NCI-H460 (cell line): ENCODE measurements at regions not wholly inside any gene's neighbourhood (a gene's known extent, or its start where the extent isn't known, plus 50 kb on each side); places are given as distances from the start of the nearest gene placed in this dataset.

Experiments
- DNase-seq: peaks from one replicate; pipeline ENCODE4 v3.0.0-alpha.2; 2016; ENCODE audit warnings: low read depth; ENCODE audit errors: extremely low read depth

DNA sequence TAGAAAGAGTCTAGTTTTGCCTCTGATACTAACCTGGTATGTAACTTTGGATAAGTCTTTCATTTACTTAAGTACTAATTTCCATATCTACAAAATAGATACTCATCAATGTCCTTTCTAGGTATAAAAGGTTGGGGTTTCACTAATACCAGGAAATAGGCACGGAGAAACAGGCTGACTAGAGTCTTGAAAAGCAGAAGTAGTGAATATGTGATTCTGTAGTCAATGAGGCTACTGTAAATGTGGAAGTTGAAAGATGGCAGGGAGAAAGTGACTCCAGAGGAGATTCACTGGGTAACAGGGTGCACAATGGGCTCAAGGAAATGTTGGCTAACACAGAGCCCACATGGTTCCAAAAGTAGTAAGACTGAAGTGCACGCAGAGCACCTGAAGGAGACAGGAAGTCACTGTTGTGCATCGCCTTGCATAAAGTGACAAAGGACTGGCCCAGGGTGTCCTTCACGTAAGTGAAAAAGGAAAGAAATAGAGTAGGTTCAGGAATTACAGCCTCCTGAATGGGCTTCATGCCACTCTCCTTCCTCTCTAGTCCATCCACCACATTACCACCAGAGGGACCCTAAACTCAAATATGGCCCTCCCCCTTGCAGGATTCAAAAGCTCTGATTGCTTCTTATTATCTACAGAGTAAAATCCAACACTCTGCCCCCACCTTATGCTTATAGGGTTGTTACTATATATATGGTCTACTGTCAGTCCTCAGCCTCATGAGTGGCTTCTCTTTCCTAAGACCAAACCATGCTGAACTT, 288.0 kb upstream of the SMARCA2 start:
- peak; percentile 8 for DNase-seq

DNA sequence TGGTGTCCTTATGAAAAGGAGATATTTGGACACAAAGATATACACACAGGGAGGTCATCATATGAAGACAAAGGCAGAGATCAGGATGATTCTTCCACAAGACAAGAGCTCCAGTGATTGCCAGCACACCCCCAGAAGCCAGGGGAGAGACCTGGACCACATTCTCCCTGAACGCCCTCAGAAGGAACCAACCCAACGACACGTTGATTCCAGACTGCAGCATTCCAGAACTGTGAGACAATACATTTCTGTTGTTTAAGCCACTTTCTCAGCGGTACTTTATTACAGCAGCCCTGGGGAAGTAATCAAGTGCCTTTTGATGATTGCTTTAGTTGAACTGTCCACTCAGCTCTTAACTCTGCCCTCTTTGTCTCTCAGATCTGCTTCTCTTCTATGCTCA, 285.5 kb upstream of the SMARCA2 start:
- DNase-seq: no peak

DNA sequence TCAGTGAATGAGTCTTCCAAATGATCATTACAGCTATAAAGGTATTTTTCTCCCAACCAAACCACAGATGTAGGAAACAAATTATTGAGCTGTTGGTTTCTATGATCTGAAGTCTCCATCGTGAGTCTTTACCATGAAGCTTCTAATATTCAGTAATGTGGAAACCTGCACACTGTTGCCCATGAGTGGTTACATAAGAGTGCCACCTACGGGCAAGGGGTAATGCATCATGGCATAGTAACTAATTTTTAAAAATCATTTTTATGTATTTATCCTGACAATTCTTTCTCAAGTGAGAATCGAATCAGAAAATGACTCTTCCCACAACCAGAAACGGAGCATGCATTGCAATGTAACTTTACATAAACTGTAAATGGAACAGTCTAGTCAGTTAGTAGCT, 282.5 kb upstream of the SMARCA2 start:
- DNase-seq: no peak

DNA sequence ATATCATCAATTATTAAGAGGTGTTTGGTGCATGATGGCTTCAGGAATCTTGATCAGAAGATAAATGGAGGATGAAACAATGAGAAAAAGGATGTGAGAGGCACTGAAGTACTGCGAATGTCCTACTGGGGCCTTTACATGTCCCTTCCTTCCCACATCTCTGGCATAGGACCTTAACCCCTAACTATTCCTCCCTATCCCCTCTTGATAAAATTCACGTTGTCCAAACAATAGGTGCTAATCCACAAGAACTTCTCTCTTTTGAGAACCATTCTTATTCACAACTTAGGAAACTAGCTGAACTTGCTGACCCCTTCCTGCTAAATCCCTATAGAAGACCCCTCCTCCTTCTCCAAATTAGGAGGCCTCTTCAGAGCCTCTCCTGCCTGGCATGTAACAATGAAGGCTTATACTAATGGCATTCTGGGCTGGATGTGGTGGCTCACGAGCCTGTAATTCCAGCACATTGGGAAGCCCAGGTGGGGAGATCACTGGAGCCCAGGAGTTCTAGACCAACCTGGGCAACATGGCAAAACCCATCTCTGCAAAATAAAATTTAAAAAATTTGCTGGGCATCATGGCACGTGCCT, 276.5 kb upstream of the SMARCA2 start:
- DNase-seq: no peak

DNA sequence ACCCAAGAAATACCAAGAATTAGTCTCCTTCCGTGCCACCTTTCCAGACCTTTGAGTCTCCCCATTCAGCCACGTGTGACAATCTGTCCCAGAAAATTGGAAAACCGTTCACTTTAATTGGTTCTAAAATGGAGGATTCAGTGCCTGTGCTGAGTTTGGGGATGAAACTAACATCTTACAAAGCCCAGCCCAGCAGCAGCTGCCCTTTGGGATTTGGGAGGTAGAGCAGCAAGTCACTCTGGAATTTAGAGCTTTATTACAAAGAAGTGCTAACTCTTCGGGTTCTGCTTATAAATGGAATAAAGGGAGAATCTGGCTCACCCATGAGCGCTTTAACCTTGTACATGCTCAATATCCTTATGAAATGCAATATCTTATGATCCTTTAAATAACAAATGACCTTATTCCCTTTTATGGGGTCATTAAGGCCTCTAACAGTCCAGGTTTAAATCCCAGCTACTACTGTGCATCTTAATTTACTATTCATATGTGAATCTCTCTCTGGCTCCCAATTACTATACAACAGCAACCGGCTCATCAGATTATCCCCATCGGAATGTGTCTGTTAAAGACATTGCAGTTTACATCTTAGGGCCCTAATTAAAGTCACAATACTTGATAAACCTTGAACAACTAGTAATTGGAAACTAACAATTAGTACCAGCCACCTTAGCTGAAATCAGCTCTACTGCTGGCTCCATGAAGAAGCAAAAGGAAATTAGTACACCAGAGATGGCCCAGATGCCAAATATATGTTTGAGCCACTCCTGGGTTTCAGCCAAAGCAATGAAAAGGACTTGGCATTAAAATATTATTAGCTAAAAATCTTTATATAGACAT, 271.8 kb upstream of the SMARCA2 start:
- no peak for DNase-seq

DNA sequence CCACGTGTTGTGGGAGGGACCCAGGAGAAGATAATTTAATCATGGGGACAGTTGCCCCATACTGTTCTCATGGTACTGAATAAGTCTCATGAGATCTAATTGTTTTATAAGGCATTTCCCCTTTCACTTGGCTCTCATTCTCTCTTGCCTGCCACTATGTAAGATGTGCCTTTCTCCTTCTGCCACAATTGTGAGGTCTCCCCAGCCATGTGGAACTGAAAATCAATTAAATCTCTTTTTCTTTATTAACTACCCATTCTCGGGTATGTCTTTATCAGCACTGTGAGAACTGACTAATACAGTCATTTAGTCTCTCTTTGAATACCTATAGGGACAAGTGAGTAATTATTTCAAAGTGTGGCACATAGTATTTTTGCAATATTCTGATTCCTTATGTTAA, 269.2 kb upstream of the SMARCA2 start:
- no peak for DNase-seq

DNA sequence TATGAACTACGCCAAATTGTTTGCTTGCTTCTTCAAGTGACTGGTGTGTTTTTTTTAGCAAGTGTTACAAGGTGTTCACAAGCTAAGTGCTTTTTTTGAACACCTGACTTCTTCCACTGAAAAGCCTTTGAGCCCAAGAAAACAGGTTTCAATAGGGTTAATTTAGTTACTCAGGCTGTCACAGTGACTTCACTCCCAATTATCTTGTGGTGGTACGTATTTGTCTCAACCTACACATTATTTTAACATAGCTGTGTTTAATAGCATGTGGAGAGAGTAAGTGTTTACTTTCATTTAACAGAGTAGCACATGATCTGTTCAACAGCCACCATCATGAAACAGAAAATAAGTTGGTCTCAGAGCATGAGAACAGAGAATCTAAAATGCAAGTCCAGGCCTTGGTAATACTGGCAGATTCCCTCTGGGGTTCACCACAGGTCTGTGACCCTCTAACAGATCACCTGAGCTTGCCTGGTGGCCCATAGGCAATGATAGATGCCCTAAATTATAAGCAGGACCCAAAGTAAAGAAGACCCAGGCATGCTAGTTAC, 267.7 kb upstream of the SMARCA2 start:
- DNase-seq: no peak

DNA sequence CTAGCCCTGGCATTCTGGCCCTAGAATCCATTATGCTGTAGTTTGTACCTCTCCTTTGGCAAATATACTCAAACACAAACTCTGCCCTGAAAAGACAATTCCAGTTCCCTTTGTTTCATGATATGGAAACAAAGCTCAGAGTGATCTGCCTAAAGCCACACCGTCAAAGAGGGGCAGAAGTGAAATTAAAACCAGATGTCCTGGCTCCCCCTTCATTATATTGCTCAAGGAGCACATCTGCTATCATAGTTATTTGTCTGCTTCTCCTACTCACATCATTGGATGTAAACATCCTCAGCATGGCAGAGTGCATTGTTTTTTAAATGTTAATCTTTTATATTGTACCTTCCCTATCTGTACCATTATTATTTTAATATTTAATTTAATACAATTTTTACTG, 266.7 kb upstream of the SMARCA2 start:
- DNase-seq: no peak

DNA sequence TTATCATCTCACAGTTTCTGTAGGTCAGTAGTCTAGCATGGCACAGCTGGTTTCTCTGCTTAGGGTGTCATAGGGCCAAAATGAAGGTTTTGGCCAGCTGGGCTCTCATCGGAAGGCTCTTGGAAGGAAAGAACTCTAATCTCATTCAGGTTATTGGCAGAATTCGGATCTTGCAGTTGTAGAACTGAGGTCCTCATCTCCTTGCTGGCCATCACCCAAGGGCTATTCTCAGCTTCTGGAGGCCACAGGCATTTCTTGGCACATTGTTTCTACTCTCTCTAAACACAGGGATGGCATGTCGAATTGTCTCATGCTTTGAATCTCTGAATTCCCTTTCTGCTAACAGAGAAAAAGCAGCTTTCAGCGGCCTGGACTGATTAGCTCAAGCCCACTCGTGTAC, 258.0 kb upstream of the SMARCA2 start:
- no peak for DNase-seq

DNA sequence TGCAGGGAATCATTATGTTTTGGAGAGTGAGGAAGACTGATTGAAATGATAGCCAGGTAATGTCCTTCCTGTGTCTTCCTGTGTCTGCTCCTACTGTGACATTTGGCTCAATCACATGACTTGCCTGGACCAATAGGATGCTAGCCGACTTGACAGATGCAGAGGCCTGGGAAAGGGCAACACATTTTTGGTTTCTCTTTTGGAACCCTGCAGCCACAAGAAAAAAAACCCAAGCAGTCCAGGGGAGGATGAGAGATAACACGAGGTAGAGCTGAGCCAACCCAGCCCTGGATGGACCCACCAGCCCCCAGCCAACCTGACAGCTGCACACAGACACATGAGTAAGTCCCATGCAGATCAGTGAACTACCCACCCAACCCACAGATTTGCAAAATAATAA, 256.1 kb upstream of the SMARCA2 start:
- no peak for DNase-seq

DNA sequence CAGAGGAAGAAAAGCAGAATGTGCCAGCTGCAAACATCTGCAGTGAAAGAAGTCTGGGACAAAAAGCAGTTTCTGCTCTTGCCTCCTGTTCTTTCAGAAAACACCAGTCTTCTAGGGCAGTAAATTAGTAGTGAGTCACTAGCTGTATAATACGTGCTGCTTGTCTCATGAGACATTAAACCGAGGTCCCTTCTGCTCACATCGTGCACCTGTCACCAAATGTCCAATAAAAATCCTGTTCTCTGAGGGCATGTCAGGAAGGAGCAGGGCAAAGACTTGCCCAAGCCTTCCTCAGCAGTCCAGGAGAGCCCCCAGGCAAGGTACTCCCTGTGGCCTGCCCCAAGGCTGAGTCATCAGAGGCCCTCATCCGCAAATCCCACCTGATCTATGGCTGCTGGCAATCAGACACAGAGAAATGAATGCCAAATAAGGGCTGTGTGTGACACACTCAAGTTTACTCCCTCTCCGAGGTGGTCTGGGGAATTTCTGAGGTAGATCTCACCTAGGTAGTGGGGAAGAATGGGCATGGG, 255.3 kb upstream of the SMARCA2 start:
- DNase-seq: no peak

DNA sequence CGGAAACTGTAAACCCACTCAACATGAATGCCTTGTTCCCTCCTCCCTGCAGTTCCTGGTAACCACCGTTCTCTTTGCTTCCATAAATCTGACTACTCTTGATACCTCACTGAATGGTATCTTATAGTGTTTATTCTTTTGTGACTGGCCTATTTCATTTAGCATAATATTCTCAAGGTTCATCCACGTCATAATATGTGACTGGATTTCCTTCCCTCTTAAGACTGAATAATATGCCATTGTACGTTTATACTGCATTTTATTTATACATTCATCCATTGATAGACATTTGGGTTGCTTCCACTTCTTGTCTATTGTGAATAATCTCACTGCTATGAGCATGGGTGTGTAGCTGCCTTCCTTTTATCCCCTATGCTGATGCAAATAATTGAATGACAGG, 253.3 kb upstream of the SMARCA2 start:
- DNase-seq: peak; percentile 36

DNA sequence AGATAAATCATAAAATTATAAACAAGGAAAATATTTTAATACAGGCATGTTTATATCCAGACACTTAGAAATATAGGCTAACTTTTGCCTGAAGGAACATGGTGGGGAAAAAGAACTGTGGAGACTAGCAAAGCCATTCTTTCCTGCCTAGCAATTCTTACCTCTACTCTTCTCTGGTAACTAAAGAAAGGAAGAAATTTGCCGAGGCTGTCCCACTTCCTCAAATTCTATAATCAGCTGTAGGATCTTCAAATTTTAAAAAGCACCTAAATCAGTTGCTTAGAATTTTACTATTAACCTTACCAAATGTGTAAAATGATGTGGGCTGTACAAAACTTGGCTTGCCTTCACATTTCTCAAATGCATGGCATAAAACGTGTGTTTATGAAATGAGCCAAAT, 249.1 kb upstream of the SMARCA2 start:
- no peak for DNase-seq

DNA sequence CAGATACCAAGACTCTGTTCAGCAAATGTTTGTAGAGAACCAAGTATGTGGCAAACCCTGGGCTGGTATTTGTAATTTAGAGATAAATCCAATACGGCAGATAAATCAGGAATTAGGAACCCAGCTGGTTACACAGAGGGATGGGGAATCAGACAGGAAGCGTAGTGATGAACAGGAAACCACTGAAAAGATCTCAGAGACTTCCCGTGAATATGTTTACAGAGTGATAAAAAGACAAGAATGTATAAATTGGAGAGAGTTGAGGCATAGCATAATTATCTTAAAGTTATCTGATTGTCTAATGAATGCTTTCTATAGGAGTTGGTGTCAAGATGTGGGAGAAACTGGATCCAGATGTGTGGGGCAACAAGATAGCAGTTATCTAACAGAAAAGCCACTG, 246.6 kb upstream of the SMARCA2 start:
- DNase-seq: no peak

DNA sequence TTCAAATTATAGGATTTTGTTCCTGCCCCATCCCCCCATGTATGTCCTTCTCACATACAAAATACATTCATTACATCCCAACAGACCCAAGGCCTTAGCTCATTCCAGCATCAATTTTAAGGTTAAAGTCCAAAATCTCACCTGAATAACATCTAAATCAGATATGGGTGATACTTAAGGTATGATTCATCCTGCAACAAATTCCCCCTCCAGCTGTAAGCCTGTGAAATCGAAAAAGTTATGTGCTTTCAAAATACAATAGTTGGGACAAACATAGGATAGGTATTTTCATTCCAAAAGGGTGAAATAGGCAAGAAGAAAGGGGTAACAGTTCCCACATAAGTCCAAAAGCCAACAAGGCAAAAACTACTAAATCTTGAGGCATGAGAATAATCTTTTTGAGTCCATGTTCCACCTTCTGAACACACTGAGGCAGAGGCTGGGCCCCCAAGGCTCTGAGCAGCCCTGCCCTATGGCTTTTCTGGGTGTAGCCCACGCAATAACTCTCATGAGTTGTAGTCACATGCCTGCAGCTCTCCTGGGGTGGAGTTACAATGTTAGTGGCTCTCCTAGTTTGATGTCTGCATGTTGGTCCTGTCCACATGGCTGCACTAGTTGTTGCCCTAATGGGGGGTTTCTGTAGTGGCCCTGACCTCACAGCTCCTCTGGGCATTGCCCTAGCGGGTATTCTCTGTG, 243.9 kb upstream of the SMARCA2 start:
- no peak for DNase-seq

DNA sequence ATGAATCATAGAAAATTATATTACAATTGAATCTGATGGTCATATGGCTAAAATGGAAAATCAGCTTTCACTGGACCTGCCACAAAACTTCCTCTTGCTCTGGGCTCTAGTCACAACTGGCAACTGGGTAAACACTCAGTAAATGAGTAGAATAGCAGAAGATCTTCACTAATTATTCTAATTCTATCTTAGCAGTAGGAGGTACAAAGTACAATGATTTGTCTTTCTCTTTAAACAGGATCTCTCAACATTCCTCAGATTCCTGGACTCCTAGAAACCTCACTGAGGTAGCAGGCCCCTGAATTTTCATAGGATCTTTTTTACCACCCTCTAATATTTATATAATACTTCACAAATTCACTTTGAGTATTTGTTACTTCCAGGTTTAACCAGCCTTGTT, 239.9 kb upstream of the SMARCA2 start:
- no peak for DNase-seq

DNA sequence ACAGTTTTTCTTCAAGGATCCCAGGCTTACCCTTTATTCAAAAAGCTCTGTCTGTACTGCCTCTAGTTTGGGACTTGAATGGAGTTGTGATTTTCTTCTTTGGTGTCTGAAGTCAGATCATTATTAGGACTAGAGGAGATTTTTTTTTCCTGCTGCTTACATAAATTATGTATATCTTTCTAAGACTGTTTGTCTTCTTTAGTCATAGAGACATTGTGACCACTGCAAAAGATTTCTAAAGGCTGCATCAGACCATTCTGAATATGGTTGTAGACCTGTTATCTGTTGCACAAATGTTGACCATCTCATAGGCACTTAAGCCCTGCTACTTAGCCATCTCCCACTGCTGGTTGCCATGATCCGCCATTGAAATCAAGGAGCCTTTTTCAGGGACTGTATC, 238.5 kb upstream of the SMARCA2 start:
- DNase-seq: no peak

DNA sequence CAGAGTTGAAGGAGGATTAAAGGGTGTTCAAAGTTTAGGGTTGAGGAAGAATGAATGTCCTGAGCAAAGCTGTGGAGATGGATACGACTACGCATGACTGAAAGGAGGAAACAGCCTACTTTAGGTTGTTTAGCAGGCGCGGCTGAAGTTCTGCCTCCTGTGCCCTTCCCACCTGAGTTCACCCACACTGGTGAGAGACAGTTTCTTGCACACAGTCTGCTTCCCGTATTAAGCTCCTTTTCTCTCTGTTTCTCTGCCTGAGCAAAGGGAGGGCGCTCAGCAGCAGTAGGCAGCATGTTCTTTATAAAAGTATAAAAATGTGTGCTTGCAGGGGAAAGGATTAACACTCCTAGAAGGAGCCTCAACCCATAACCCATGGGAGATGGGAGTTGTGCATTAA, 224.0 kb upstream of the SMARCA2 start:
- DNase-seq: no peak

DNA sequence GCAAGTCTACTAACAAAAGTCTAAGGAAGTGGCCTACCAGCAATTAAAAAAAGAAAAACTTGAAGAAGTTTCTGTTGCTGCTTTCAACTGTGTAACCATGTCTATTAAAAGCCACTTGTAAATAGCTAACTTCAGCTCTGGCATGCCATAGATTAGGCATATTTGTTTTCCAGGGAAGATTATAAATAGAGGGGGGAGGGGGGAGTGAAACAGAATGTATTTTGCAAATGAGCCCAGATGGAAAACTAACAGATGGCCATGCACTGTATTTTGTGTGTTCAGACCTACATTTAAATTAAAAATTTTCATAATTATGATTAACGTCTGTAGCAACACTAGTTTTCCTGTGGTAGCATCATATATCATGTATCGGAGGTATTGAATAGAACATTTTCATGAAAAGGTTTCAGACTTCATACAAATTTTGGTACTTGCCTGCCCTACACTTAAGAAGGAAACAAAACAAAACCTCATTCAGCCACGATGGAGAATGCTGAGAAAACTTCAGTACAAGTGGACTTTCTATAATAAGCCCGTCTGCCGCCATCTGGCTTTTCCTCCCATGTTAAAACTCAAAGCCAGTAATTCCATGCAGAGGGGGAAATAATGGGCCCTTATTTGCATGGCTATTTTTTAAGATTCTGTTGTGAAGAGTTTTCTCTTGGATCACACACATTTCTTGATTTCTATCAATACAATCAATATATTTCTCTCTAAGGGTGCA, 220.4 kb upstream of the SMARCA2 start:
- no peak for DNase-seq
